HS-5 (cell line): ENCODE measurements at regions not wholly inside any gene's neighbourhood (a gene's known extent, or its start where the extent isn't known, plus 50 kb on each side); places are given as distances from the start of the nearest gene placed in this dataset.

Experiments used
- DNase-seq: peaks from one replicate; pipeline ENCODE4 v3.0.0-alpha.2; 2012; ENCODE audit warnings: low read depth

DNA sequence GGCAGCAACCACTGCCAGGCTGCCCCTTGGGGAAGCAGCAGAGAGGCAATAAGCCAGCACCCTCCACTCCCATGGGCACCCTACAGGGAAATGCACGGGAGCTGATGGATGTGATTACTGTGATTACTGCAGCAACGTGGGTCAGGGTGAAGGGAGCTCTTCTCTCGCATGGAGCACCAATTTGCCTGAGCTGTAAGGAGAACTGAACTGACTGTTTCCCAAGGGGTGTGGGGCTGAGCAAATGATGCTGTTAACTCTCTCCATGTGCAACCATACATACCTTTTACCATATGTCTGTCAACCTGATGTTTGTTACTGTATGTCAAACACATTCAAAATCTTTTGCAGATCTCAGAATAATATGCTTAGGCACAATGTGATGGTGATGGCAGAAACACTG lies 680.6 kb downstream of the SQOR start:
- DNase-seq, result no peak

DNA sequence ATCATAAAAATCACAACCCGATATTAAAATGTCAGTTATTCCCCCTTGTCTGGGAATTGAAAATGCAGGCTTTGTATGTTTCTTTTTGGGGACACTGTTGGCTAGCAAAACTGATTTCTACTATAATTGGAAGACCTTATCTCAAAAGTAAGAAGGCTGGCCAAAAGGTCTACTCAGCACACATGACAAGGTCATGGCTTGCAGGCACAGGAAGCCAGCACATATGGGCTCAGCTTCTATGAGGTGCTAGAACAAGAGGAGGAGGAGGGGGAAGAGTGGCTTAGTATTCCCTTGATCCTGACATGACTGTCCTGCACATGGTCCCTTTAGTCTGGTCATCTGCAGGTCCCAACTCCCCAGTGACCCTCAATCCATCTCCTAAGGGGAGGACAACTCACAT lies 681.2 kb downstream of the SQOR start:
- DNase-seq, result no peak

DNA sequence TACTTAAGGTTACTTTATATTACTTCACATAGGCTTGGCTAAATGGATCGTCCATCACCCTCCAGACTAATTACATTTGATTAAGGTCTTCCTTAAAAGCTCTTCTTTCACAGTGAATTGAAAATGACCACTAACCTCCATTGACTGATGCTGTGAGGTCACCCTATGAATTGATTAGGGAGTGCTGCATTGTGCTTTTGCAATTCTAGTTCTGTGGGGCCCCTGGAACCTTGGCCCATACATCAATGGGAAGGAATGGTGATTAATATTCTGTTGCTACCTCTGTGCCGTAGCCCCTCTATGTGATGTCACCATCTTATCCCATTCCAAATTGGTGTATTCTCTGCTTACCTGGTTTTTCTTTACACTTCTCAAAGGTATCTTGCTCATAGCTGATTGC lies 682.2 kb downstream of the SQOR start:
- no peak for DNase-seq

DNA sequence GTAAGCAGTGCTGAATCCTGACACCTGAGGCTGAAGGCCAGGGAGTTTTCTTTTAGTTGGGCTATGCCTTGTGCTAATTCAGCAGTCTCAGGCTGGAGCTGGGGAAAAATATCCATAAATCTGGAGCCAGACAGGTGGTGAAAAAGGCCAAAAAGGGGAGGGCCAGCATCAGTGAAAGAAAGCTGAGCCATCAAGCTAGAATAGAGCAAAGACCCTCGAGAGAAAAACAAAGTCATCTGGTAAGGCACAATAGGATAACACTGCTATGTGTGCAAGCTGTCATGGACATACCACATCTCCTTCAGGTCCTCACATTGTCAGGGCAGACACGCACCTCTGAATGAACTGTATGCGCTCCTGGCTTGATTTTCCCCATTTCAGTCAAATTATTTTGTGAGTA lies 687.9 kb downstream of the SQOR start:
- no peak for DNase-seq

DNA sequence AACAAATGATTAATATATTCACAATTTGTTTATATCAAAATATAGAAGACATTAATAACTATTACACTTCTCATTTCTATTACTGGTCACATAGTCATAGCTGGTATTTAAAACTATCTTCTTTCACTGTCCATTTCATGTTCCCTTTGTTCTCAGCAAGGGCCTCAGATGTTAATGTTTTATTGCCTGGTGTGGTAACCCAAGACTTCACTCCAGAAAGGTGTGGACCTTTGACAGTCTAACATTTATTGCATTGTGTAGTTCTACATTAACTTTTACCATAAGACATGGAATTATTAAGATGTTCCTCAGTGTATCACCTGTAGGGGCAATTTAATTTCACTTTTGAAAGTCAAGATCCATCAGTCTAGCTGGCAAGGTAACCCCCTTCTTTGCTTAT lies 691.3 kb downstream of the SQOR start:
- DNase-seq, result no peak

DNA sequence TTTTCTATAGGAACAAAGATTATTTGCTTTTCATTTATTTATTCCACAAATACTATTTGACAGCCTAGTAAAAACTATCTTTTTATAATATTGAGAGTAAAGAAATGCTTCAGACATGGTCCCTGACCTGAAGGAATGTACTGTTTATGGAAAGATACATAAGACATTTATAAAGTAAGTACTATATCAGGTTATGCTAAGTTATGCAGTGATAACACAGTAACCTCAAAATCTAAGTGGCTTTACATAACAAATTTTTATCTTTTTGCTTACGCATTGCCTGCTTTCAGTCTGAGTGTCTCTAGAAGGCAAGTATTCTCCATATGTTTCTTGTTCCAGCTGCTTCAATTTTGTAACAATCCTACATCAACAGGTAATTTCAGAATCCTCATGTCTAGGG lies 694.0 kb downstream of the SQOR start:
- DNase-seq, result no peak

DNA sequence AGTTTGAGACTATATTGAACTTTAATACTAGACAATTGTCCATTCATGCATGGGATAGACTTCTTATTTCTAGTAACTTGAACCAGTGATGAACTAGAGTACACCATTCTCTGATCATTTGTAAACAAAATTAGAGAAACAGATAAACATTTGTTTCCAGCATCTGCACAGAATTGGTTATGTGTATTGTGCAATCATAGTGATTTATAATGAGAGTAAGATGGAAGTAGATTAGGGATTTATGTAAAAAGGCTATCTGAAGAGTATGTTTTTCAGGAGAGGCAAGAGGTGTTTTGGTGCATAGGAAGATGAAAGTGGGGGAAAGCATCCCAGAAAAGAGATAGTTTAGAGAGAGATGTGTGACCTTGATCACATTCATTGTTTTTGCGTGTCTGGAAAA lies 695.0 kb downstream of the SQOR start:
- no peak for DNase-seq

DNA sequence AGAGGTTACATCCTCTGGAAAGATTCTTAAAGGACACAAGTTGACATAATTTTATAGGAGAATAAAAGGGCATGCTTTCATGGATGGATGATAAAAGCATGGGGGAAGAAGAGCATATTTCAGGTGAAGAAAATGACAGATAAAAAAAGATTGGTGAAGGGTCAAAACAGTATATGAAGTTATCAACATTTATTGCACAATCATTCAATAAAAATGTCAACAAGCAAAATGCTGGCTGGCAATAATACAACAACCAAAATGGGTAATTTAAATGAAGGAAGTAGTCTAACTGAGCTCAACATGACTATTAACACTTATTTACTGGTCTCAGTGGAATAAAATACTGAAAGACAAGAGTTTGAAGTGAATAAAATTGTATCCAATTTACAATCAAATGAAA lies 696.7 kb downstream of the SQOR start:
- DNase-seq, result no peak

DNA sequence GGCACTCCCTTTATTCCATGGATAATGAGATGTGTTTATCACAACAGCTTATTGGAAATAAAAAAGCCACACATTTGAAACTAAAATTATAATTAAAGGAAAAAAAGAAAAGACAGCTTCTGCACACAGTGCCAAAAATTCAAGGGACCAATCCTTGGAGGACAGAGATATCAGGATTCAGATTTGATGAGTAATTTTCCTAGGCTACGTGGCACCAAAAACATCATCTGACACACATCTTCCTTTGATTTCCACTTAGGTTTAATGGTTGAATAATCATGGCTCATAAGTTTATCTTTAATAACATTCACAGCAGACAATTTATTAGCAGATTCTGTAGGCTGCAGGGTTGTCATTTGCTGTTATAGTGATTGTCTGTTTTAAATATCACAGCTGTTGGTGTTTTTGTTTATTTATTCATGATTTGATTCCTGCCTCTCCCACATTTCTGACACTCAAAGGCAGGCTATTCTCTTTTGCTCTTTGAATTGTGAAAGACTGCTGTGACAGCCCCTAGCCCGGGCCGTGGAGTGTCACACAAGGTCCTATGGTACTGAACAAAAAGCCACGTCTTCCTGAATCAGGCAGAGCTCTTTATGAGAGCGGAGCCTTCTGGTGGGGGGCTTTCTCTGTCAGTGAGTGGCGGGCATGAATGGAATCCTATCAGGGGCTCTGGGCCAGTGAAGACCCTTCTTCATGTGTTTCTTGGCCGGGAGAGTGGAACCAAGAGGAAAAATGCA lies 708.5 kb downstream of the SQOR start:
- DNase-seq, result no peak

DNA sequence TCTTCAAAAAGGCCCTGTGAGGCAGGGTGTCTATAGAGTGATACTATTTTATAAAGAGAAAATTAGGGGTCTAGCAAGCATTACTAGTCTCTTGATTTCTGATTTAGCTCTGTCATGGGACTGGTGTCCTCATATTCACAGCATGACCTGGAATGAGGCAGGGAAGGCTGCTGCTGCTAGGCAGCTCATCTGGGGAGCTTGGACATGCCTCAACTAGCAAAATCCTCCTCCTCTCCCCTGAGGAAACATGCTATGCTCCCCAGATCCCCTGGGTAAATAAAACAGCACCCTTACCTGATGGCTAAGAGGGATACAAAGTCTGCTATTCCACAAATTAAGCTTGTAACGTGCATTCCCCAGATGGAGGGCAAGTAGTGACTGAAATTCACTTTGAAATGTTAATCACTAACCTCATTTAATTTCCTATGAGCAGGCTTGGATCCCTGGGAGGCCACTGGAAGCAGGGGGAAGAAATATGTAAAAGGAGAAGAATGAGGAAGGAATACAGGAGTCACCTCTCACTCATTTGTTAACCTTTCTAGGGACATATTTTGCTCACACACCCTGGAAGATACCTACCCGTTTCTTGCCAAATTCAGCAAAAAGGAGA lies 709.4 kb downstream of the SQOR start:
- DNase-seq, result no peak

DNA sequence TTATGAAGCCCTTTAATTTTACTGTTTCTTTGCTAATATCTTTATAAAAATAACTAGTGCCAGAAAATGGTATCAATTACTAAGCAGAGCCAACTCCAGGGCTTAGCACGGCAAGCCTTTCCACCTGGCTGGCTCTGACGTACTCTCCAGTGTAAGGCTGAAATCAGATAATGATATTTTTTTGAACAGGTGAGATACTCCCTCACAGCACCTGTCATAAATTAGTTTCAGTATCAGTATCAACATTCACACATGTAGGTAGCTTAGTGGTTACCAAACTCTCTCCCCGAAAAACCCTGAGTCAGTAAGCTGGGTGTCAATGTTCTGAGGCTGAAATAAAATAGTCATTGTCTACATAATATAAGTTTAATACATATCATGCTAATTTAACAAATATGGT lies 710.1 kb downstream of the SQOR start:
- no peak for DNase-seq

DNA sequence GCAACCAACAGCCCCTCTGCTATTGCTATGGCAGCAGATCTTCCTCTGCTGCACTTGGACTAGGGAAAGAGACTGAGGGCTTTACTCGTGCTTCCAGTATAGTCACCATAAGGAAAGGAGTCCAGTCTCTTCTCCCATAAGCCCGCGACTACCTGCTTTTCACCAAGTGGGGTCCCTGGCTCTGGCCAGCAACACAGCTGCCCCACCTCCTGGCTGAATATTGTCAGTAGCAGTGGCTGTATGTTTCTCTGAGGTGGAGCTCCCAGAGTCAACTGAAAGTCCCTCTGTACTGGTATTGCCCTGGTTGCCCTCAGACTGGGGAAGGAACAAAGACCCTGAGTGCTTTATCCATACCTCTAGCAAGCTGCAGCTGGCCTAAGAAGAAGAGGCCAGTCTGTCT lies 719.6 kb downstream of the SQOR start:
- no peak for DNase-seq

DNA sequence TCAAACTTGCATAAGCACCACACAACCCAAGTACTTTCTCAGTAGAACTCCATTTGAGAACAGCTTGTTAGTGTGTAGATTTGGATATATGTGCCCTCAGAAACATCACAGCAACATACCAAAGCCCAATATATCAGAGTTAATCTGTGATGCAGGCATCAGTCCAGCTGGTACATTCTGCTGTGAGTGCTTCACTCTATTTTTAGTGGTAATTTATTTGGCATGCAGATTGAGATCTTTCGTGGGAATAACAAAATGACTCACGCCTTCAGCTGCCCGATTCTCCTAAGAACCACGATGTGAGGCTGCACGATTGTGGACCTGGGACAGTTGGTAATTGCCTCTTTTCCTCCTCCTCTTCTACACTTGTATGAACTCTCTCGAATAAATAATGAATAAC lies 730.7 kb downstream of the SQOR start:
- DNase-seq, result peak; percentile 40

DNA sequence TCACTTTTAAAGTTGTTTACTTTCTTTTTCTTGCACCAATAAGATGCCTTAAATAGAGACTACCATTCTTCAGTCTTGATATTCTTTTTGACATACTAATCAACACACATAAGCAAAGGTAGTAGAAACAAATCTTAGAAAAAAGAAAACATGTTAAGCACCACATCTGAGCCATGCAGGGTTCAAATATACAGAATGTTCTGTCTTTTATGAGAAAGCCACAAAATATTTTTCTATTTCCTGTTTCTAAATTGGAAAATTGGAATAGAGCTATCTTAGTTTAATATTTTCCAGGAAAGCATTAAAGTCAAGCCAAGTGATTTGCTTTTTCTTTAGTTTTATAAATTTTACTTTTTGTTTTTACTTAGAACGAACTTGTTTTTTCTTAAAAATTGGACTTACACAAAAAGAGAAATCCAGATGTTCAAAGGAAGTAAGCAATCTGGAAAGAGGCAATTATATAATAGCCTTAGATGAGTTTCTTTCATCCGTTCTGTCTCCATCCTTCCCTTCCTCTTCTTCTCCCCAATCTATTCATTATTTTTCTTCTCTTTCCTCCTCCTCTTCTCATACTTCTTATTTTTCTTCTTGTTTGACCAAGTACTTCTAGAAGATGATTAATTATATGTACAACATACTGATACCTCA lies 731.7 kb downstream of the SQOR start:
- no peak for DNase-seq

DNA sequence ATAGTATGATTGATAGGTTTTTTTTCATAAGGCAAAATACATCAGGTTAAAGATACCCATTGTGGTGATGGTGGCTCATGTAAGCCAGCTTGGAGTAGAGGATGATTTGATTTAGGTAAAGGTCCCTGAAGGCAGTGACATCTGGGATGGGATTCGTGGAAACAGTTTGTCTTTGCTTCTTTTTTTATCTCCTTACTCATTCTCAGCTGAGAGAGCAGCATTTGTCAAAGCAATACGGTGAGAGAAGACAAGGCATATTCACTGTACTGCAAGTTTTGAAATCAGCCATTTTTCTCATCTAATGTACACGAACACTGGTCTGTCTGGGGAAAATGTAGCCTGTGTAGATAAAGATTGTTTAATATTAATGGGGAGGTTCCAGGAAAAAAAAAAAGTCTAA lies 749.1 kb downstream of the SQOR start:
- no peak for DNase-seq

DNA sequence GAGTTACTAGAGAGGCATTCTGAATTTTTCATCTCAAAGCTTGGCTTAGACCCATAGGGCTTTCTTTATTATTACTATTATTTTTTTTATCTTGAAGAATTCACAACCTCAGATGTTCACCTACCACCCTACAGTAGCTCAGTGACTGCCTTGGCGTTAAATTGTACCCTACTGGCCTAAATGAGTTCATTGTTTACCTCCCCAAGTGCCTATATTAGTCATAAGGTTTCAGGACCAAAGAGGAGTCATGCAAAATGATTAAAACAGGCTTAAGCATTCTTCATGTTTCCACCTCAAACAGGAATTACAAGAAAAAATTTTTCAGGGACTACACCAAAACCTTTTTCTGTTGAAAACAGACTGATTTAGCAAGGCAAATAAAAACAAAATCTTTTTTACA lies 751.5 kb downstream of the SQOR start:
- no peak for DNase-seq

DNA sequence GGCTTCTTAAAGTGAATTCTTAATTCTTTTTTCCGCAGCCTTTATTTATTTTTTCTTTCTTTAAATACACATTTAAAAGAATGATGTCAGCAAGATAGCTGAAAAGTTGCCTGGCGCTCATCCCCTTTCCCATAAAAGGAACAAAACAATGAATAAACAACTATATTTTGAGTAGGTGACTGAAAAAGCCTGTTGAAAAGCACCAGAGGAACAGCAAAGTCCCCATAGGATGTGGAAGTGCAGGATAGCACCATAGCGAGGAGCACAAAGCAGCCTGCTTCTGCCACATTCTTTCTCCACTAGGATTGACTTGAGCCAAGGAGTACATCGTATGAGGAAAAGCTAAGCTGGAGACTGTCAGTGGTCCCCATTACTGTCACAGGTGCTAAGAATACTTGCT lies 754.9 kb downstream of the SQOR start:
- no peak for DNase-seq

DNA sequence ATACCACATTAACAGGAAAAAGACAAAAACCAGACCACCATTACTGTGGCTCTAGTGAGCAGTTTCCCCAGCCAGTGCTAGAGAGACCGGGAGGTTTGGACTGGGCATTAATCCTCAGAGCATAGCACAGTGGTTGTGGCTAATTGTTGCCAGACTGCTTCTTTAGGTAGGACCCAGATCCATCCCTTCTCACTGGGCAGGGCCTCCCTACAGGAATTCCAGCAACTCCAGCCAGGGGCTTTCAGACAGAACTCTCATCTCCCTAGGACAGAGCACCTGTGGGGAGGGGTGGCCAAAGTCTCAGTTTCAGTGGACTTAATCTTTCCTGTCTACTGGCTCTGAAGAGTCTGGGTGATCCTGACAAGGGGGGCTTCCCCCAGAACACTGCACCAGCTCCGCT lies 759.6 kb downstream of the SQOR start:
- no peak for DNase-seq

DNA sequence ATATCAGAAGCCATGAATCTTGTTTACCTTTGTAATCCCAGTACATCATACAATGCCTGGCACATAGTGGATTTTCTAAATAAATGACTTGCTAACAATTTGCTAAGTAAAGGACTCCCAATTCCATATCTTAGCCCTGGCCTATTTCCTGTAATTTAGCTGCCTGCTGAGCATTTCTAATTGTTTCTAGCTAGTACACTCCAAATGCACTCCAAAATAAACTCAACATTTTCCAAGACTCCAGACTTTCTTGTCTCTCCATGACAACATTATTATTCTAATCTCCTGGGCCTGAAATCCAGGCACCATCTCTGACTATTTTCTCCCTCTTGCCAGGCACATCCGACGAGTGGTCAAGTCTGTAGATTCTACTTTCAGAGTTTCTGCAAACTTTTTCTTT lies 773.5 kb downstream of the SQOR start:
- DNase-seq, result no peak

DNA sequence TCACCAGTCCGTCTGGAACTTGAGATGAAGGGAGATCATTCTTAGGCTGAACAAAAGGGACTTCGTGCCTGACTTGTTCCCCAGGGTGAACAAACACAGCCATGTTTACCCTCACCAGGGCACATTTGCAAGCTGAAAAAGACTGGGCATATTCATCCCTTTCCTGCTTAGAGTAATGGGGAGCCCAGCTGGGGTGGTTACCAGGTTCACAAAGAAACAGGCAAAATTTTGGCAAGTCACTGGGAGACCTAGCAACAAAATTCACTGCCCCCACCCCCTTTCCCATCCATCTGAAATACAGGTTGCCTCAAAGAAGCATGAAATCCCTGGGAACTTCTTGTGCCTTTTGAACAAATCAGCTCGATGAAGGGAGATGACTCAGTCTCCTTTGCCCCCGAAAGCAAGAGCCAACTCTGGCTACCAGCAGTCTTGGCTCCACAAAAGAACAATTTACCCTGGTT lies 775.0 kb downstream of the SQOR start:
- no peak for DNase-seq

DNA sequence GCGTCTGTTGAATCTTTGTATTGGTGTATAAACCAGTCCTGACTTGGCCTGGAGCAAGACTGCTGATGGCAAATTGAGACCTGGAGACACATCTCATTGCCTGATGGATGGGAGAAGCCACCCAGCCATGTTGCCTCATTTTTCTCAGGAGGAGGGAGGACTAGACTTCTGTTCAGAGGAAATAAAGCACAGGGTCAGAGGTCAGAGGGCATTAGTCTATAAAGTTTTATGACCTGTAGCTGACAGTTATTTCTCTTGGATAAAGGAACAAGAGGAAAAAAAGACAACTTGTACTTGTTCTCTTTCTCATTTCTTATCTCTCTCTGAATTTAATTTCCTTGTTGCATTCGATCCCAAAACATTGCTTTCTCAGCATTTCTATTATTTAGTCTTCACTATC lies 775.9 kb downstream of the SQOR start:
- no peak for DNase-seq

DNA sequence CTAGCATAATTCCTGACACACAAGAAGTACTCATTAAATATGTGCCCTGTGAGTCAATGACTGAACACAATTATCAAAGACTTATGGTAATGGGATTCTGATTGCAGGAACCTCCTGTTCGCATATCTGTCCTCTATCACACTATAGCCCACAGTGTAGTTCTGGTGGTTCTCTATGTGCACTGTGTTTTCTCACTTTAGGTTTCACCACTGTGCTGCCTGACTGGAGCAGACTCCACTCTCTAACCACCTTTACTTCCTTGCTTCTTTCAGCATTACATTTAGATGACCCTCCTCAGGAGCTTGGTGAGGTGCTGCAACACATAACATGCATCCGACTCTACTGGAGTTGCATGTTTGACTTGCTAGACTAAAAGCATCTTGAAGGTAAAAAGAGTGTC lies 777.1 kb downstream of the SQOR start:
- DNase-seq, result no peak

DNA sequence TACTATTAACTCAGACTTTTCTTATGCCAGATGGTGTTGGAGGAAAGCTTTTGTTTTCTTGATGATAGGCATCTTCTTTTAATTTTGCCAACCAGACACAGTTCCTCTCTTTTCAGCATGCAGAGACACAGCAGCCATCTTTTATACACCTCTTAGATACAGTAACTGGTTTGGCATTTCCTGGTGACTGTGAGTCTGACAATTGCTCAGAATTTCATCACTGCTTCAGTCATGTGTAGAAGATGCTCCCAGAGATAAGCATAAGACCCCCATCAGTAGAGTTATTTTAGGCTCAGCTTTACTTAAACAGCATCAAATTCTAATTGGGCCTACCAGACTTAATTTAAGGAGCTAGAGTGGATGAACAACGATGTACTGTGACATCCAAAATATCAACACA lies 779.0 kb downstream of the SQOR start:
- DNase-seq, result peak; percentile 53

DNA sequence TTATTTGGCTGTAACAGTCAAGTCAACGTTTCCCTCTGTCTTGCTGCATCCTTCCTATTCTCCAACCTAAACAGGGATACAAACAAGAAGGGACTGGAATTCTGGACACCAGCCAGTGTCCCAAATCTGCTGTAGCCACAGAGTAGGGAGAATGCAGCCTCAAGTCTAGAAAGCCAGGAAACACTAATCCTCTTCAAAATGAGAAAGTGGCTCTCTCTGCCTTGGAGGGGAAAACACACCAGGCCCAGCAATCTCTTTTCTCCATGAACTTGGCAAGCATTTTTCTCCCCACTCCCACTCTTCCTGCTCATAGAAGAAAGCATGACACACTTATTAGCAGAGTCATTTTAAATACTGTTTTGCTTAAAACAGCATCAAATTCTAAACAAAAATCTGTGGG lies 781.7 kb downstream of the SQOR start:
- no peak for DNase-seq
